SIG-M5 treated with dmso at 0.1 percent for 504 hours (cell line): ENCODE measurements at regions not wholly inside any gene's neighbourhood (a gene's known extent, or its start where the extent isn't known, plus 50 kb on each side); places are given as distances from the start of the nearest gene placed in this dataset.

Source experiments
- DNase-seq: peaks from one replicate; lab custom pipeline; 2025; ENCODE audit not compliant: unreplicated experiment; lab: John Stamatoyannopoulos, UW

DNA sequence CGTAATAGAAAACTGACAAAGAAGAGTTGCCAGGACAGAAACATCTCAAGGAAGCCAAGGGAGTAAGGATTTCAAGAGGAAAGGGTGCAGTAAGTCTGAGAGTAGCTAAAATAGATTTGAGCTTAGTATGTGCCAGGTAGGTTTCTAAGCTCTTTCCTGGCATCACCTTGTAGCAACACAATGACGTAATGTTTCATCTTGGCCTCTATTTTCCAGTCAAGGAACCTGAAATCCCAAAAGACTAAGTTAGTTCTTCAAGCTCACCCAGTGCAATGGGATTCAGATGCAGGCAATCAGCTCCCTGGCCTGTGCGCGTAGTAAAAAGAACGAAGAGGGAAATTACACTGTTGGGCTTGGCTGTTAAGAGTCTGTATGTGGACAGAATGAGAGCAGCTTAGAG, 586.5 kb upstream of the TENM3 start:
- no peak for DNase-seq

DNA sequence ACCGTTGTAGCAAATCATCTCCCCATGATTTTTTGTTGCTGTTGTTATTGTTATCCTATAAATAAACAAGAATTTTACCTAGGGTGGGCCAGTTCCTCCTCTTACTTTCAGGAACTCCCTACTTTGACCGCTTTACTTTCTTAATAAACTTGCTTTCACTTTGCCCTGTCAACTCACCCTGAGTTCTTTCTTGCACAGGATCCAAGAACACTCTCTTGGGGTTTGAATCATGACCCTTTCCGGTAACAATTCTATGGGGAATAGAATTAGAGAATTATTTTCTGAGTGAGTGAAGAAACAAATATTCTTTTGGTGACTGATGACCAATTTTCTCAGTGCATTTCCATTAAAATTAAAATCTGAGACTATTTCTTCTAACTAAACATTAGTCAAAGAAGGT, 584.0 kb upstream of the TENM3 start:
- no peak for DNase-seq

DNA sequence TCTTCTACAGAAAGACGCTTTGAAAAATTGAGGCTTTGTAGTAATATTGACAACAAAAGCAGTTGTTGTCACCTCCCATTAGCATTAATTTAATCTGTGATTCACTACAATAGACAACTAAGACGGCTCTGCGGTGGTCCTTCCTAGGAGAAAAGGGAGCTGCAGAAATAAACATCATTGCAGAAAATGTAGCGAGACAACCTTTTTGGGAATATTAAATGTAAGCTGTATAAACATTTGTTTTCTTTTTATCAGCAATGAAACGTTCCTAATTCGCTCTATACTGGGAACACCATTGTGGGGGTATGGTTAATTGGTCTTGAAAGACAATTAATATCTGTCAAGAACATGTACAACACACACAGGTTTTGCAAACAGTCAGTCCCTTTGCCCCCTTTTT, 583.3 kb upstream of the TENM3 start:
- no peak for DNase-seq

DNA sequence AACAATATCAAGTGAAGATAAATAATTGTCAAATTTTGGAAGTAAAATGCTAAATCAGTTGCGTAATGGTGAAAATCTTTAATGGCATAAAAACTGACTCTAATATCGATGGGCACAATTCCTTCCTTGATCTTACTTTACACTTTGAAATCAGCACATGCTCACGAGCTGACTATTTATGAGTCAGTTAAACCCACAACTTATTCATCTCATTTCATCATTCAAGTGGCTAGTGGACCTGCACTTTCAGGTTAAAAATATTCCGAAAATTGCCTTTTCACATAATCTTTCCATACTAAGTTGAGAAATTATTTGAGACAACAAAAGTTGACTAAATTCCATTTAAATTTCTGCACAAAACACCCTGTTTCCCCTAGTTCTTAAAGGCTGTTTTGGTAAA, 582.1 kb upstream of the TENM3 start:
- no peak for DNase-seq

DNA sequence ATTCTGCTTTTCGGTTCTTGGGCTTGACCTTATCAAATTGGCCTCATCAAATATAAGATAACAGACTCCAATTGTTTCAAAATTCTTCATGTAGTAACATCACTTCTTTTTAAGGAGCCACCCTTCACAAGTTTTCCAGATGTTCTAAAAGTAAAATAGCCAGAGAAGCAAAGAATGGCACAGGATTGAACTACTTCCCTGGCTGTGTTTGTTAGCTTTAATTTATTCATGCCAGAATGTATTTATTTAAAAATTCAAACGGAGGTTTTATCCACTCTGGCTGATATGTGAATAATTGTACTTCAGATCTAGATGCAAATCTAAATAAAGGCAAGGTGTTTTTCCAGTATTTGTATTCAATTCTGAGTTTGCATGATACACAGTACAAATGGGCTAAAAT, 581.3 kb upstream of the TENM3 start:
- no peak for DNase-seq

DNA sequence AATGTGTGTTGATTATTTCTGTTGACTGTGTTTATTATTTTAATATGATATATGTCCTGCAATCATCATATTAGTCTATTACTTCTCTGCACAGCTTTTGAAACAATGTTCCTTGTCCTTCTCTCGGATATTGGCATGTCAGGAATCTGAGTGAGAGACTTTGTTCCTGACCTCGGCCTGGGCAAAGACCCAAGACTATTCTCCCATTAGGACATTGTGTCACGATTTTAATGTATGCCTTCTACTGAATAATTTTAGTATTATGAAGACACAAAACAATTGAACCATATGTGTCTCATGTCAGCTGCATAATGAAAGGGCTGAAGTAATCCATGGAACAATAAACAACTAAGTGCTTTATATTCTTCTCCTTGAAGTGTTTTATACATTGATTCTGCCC, 580.8 kb upstream of the TENM3 start:
- no peak for DNase-seq

DNA sequence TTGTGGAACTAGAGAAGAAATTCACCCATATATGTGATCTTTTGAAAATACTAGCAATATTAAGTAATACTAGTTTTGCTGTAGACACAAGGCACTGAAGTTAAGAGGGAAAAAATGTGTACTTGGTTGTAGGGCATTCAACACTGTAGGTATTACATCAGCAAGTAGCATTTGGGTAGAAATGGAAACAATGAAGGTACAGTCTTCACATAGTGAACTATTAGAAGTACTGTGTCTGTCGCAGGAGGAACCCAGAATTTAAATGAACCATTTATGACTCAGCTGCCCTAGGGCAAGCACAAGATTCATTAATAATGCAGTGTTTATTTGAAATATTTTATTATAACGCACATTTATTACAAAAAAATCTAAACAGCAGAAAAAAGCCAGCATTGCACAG, 572.7 kb upstream of the TENM3 start:
- no peak for DNase-seq

DNA sequence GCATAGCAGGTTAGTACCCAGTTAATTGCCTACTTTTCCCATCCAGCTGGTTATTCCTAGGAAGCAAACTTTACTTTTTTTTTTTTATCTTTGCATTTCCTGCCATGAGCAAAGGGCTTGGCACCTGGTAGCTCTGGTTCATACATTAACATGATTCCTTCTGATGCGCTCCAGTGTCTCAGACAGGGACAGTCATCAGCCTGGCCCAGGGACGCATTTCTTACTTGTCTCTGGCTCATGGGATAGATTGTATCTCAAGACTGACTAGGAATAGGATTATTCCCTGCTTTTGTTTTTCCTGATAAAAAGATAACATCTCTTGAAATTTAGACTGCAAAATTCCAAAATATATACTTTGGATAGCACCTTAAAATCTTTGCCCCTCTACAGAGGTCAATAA, 571.5 kb upstream of the TENM3 start:
- no peak for DNase-seq

DNA sequence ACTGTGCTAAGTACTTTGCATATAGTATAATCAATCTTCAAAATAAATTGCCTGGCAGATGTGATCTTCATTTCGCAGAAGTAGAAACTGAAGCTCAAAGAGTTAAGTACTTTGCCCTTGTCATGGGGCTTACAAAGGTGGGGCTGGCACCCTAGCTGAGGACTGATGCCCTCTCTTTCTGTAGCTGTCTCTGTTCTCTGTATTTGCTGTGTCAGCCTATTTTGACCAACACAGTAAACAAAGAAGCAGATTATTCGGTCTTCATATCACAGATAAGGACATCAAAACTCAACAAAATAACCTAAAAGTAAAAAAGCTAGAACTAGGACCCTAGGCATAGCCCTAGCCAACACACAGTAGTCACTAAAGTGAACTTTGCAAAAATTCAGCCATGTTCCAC, 570.5 kb upstream of the TENM3 start:
- DNase-seq: no peak

DNA sequence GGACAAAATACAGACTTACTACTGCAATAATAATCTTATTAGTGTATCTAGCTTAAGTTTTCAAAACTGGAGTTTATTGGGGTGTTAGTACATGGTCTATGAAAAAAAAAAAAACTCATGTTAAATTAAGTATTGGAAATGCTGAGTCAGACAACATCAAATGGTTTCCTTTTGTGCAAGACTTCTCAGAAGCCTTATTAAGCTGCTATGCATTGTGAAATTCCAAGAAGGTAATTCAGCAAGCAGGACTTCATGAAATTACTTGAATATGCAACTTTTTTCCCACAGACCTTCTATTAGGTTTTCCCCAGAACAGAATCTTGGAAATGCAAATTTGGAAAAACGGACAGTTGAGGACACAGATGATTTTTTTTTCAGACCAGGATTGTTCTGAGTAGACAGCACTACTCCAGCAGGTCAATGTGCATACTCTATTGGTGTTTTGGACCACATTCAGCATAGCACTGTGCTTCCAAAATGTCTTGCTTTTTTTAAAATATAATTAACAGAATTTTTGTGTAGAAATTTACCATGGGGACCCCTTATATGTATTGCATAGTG, 568.8 kb upstream of the TENM3 start:
- DNase-seq: no peak

DNA sequence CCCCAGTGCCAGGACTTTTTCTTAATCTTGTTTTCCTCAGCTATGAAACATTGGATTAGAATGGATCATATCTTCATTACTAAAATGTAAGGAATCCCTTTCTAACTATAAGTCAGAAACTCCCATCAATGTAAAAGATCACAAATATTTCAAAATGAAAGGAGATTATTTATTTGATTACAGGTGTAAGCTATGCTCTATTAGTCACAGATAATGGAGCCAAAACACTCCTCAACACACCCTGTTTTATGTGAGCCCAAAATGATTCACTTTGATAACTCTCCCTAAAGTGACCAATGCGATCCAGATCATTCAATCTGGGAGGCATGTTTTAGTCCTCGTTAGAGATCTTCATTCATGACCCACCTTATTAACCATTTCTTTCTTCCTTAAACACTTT, 566.7 kb upstream of the TENM3 start:
- no peak for DNase-seq

DNA sequence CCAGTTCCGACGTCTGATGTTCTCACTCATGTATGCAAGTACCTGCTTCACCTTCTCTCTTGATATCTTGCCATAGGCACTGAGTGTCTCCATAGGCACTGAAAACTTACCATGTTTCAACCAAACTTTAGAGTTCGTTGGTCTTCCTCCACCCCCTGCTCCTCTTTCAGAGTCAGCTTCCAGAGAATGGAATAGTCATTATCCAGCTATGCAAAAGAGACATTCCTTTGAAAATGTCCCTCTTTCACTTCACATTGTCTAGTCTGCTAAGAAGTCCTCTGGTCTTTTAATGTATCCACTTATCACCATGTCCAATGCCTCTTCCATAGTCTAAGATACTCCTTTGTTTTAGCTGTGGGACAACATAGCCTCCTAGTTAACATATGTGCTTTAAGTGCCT, 566.0 kb upstream of the TENM3 start:
- DNase-seq: no peak

DNA sequence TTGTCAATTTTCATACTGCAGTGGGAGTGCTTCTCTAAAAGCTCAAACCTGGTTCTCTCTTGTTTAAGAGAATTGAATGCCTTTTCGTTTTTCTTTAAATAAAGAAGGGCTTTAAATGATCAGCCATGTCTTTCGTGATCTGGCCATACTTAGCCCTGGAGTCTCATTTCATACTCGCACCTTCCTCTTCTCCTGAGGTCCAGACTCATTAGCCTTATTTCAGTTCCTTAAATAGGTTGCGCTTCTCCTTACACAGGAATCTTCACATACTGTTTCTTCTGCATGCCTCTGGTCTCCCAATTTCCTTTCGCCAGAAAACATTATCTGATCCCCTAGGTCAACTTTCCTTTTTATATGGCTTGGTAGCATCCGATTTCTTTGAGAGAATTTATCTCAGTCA, 565.6 kb upstream of the TENM3 start:
- DNase-seq: no peak

DNA sequence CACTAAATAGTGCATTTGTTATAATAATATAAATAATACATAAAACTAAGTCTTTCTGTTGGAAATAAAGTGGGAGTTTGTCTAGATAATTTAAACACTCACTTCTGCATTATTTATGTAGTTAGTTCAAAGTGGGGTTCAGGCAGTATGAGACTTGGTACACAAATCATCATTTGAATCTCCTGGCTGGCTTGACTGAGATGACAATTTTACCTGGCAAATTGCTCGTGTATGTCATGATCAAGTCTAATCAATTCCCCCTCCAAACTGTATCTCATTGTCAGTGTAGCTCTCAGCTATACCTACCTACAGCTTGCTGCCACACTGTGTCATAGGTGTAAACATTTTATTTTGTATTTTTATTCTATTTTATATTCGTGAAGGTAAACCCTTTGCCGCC, 563.4 kb upstream of the TENM3 start:
- no peak for DNase-seq

DNA sequence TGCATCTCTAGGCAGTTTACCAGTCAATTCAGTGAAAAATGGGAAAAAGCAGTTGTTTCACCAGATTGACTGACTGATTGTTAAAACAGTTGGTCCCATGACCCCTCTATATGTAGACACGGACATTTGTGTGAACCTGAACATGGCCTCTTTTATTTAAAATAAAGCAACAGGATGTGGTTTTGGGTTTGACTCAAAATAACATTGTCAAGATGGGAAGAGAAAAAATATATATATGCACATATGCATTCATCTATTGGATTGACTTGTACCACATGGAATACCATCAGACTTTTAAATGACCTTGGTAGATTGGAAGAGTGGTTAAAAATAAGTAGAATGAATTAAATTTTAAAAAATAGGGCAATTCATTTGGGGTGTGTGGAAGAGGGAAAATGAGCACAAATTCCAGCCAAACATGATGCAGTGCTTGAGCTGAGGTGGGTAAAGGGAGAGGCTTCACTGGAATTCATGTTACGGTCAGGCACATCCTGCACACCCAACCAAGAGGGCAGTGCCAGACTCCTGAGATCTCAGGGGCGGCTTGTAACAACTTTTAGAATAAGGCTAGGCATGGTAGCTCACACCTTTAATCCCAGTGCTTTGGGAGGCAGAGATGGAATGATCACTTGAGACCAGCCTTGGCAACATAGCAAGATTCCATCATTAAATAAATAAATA, 560.7 kb upstream of the TENM3 start:
- DNase-seq: no peak

DNA sequence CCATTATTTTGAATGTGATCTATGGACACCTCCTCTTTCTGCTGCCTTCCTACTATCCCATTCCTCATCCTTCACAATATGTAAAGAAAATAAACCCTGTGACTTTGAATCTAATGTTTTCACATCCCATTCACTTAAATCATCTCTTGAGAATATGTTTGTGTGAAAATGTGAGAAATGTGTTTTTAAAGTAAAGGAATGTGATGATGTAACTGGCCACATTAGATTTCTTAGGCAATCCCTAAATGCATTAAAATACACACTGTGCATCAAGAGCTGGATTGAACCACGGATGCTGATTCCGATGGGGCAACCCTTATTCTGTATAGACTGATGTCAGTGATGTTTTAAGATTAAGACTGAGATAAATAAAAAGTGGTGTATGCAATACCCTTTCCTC, 558.9 kb upstream of the TENM3 start:
- no peak for DNase-seq

DNA sequence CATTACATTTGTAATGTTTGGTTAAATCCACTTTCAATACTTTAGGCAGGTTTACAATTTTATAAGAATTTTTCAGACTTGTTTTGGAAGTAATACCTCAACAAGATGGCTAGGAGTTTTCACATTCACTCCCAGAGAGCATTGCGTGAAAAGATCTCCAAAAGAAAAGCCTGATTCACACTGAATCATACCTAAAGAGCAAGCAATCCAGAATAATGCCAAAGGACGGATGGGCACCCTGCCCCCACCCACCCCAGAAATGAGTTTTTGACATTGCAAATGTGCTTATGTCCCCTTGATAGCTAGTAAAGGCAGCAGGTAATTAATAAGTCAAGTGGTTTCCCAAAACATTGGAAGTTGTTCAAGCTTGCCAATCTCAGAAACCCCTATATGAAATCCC, 557.7 kb upstream of the TENM3 start:
- DNase-seq: no peak

DNA sequence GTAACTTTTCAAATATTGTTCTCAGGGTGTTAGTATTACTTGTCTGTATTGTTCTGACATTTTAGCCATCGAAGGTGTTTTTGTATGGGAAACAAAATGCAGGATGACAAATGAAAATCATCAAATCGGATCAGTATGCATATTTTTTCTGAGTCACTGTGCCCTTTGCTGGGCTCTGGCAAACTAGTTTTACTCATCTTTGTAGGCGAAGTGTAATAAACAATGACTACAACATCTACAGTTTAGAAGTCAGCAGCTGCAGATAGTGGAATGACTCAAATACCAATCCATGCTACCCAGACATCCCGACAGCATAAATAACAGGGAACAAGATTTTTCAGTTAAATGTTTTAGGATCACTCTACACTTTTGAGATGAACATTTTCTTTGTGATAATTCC, 557.3 kb upstream of the TENM3 start:
- no peak for DNase-seq

DNA sequence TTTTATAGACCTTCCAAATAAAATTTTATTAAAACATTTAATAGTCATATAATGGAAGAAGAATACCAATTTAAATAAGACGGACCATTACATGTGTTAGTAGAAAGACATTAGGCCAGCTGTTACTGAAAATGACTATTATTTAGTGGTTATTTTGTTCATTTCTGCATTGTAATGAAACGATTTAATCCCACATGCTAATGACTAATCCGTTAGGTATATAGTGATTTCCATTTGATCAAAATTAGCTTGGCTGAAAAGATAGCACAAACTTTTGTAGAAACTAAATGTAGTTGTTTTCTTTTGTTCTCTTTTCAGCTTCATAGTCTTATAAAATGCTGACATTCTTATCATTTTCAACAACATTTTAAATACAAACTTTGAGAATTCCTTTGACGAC, 556.1 kb upstream of the TENM3 start:
- DNase-seq: no peak

DNA sequence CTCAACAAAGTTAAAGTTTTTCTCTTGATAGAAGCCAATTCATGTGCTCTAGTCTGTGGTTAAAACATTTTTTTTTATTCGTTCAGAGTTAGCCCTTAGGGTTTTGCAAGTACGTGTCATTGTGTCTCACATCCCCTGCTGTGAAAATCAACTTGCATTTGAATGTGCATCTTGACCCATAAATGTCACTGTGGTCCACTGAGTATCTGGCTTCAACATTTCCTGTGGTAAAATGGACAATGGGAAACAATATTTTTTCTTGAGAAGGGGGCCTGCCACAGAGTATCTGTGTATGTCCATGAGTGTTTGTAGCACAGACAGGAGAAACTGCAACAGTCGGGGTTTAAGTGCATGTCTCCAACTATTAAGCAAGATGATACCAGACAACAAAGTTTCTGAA, 554.8 kb upstream of the TENM3 start:
- no peak for DNase-seq

DNA sequence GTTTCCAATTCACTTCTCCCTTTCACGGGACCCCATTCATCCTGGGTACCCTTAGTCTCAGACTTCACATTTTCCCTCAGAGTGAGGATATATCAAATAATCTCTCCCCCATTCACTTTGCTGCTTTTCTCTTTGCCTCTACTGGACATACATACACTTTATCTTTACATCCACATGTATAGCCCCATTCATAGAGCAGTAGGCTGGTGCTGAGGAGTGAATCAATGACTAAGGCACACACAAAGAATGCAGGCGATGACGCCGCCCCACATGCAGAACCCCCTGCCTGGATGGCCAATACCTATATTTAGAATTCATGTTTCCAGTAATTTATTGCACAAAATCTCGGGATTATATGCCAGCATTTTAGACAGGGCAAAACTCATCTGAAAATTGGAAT, 554.3 kb upstream of the TENM3 start:
- no peak for DNase-seq

DNA sequence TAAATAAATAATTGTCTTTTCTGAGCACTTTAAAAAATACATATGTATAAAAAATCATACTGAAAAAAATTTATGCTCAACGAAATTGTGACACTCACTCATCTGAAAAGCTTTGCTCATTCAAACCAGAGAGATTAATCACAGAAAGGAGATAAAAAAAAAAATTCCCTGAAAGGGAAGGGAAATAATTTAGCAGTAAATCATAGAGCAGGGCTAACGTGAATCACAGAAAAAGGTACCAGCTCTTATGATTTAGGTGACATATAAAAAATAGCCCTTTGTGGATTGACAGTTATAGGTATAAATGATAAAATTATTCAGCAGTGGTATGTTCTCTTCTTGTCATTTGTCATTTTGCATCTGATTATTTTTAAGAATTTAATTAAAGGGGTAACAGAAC, 552.7 kb upstream of the TENM3 start:
- no peak for DNase-seq

DNA sequence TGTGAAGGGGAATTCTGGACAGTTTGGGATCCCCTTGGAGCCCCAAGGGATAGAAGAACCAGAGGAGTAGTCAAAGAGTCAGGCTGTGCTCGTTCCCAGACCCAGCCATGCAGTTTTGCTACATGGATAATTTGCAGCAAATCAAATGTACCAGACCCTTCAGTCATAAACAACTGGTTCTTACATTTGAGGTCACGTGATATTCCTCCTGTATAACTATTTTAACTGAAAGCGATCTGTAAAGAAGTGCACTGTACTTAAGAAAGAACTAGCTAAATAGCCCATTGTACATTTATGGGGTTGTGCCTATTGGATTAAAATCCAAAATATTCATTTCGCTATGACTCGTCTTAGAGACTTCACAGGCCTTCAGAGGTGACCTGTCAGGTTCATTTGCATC, 550.2 kb upstream of the TENM3 start:
- DNase-seq: no peak
